ENCODE measurements at regions not wholly inside any gene's neighbourhood (a gene's known extent, or its start where the extent isn't known, plus 50 kb on each side); places are given as distances from the start of the nearest gene placed in this dataset.

DNA sequence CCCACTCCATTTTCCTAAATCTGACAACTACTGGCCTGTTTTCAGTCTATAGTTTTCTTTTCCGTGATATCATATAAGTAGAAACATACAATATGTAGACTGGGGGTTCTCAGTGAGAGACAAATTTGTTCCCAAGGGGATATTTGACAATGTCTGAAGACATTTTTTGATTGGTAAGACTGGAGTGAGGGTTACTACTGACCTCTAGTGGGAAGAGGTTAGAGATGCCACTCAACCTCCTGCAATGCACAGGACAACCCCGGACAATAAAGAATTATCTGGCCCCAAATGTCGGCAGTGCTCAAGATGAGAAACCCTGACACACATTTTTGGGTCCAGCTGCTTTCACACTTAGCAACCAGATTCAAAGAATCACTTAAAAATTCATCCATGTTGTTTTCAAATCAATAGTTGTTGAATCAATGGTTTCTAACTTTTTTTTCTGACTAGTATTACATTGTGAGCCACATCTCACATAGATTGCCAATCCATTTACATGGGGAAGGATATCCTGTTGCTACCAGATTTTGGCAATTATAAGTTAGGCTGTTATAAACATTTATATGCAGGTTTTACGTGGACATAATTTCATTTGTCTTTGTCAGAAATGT lies 307.1 kb downstream of the RPL10L start:
- TF ChIP-seq CTCF (tag by site-specific recombination; IDR thresholded peaks at IDR 0.05) (no peak), OSR2 (tag by site-specific recombination; IDR thresholded peaks at IDR 0.05) (no peak), ZNF596 (tag by site-specific recombination; IDR thresholded peaks at IDR 0.05) (no peak), ZBTB44 (tag by site-specific recombination; IDR thresholded peaks at IDR 0.05) (no peak), ZBTB7A (tag by site-specific recombination; IDR thresholded peaks at IDR 0.05; ENCODE audit: low read depth) (no peak), ZNF394 (tag by site-specific recombination; IDR thresholded peaks at IDR 0.05; ENCODE audit: borderline replicate concordance) (no peak), ZBTB21 (tag by site-specific recombination; IDR thresholded peaks at IDR 0.05) (no peak), SP2 (tag by site-specific recombination; IDR thresholded peaks at IDR 0.05) (no peak), ZNF561 (tag by site-specific recombination; IDR thresholded peaks at IDR 0.05; ENCODE audit: borderline replicate concordance) (no peak)
- TF ChIP-seq, protein P1, sequence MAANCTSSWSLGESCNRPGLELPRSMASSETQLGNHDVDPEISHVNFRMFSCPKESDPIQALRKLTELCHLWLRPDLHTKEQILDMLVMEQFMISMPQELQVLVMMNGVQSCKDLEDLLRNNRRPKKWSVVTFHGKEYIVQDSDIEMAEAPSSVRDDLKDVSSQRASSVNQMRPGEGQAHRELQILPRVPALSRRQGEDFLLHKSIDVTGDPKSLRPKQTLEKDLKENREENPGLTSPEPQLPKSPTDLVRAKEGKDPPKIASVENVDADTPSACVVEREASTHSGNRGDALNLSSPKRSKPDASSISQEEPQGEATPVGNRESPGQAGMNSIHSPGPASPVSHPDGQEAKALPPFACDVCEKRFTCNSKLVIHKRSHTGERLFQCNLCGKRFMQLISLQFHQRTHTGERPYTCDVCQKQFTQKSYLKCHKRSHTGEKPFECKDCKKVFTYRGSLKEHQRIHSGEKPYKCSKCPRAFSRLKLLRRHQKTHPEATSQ (tag by site-specific recombination; IDR thresholded peaks at IDR 0.05): no peak
